ENCODE measurements at regions not wholly inside any gene's neighbourhood (a gene's known extent, or its start where the extent isn't known, plus 50 kb on each side); places are given as distances from the start of the nearest gene placed in this dataset.

DNA sequence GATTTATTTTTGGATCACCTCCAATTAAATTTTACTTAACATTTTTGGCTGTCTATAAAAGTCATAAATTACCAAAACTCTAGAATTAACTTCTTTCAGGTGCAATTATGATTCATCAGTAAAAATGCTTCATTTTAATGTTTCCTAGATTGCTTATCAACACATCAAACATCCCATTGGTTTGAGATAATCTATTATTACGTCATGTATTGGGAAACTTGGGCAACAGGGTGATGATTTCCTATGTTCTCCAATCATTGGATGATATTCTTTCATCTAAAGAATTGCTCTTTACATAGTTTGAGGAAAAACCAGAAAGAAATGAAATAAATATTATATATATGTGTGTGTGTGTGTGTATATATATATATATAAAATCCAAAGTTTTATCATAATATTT lies 76.8 kb upstream of the KCNJ6 start:
- no peak for TF ChIP-seq EZH2 (IDR thresholded peaks at IDR 0.05; ENCODE audit: low read length, missing control alignments)
- TF ChIP-seq, protein P1, sequence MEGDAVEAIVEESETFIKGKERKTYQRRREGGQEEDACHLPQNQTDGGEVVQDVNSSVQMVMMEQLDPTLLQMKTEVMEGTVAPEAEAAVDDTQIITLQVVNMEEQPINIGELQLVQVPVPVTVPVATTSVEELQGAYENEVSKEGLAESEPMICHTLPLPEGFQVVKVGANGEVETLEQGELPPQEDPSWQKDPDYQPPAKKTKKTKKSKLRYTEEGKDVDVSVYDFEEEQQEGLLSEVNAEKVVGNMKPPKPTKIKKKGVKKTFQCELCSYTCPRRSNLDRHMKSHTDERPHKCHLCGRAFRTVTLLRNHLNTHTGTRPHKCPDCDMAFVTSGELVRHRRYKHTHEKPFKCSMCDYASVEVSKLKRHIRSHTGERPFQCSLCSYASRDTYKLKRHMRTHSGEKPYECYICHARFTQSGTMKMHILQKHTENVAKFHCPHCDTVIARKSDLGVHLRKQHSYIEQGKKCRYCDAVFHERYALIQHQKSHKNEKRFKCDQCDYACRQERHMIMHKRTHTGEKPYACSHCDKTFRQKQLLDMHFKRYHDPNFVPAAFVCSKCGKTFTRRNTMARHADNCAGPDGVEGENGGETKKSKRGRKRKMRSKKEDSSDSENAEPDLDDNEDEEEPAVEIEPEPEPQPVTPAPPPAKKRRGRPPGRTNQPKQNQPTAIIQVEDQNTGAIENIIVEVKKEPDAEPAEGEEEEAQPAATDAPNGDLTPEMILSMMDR (conservative IDR thresholded peaks at IDR 0.05 in 1 of 2, IDR thresholded peaks at IDR 0.05 in 1 of 2; ENCODE audit: low read depth in 1 of 2, low read length in 2 of 2): no peak

Measured in fibroblast of lung (primary cell).